GM18505 (cell line): ENCODE measurements at regions not wholly inside any gene's neighbourhood (a gene's known extent, or its start where the extent isn't known, plus 50 kb on each side); places are given as distances from the start of the nearest gene placed in this dataset.

Experiments used
- ATAC-seq: cut with Tn5 transposase; IDR thresholded peaks from one replicate; pipeline ENCODE4 v1.9.1; 2021; ENCODE audit not compliant: unreplicated experiment
- POLR2A ChIP-seq: IDR thresholded peaks from 4 replicates; pipeline ENCODE4 v1.6.1; 2011; ENCODE audit warnings: borderline replicate concordance; ENCODE audit not compliant: insufficient read depth, insufficient read length; ENCODE audit errors: extremely low read depth

DNA sequence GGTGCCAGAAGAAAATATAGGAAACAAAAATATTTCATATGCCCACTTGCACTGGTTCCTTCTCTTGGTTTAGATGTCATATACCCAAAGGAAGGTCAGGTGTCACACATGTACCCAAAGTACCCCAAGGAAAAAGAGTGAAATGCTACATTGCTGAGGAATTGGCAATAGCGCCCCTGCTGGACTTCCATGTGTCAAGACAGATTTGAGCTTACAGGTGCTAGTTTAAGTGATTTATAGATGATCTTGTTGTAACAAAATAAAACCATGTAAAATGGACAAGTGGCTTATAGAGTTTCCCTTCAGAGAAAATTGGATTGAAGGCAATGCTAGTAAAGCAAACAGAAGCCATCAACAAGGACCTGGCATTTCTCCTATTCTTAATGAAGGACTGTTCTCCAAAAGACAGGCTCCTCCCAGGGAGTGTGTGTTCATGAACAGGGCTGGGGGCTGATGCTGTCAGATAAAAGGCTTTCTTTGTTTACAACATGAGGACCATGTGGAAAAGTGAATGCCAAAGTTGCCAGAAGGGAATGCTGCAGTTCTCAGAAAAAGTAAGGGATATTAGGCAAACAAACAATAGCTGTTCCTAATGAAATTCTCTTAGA, 64.3 kb upstream of the PAK5 start:
- TF ChIP-seq POLR2A = no peak
- no peak for ATAC-seq

- peak; percentile 62 for ATAC-seq
- TF ChIP-seq POLR2A = no peak
These were observed 50.5 kb upstream of the PAK5 start for GRCh38 chr20:9889270-9889981.
